ENCODE measurements at regions not wholly inside any gene's neighbourhood (a gene's known extent, or its start where the extent isn't known, plus 50 kb on each side); places are given as distances from the start of the nearest gene placed in this dataset.

DNA sequence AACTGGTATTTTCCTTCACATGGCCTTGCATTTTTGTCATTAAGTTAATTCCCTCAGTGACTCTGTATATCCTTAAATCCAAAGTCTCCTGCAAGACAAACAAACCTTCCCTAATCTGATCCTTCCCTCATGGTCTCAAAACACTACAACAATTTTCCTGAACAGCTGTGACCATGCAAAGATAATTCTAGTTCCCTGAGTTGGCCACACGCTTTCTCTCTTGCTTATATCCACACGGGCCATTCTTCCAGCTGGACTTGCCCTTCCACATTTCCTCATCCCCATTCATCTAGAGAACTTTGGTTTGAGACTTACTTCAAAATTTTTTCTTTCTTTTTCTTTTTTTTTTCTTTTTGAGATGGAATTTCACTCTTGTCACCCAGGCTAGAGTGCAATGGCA is 1590.7 kb downstream of the STIM2 start:
- TF ChIP-seq, protein P1, sequence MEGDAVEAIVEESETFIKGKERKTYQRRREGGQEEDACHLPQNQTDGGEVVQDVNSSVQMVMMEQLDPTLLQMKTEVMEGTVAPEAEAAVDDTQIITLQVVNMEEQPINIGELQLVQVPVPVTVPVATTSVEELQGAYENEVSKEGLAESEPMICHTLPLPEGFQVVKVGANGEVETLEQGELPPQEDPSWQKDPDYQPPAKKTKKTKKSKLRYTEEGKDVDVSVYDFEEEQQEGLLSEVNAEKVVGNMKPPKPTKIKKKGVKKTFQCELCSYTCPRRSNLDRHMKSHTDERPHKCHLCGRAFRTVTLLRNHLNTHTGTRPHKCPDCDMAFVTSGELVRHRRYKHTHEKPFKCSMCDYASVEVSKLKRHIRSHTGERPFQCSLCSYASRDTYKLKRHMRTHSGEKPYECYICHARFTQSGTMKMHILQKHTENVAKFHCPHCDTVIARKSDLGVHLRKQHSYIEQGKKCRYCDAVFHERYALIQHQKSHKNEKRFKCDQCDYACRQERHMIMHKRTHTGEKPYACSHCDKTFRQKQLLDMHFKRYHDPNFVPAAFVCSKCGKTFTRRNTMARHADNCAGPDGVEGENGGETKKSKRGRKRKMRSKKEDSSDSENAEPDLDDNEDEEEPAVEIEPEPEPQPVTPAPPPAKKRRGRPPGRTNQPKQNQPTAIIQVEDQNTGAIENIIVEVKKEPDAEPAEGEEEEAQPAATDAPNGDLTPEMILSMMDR (IDR thresholded peaks at IDR 0.05; ENCODE audit: low read depth, low read length, poor library complexity, severe bottlenecking), result no peak
- TF ChIP-seq EZH2phosphoT487 (IDR thresholded peaks at IDR 0.05; ENCODE audit: borderline replicate concordance, low read length), result no peak

Measured in DOHH2 (cell line).